ENCODE measurements at regions not wholly inside any gene's neighbourhood (a gene's known extent, or its start where the extent isn't known, plus 50 kb on each side); places are given as distances from the start of the nearest gene placed in this dataset.

- H3K27me3 Mint-ChIP-seq = no peaks in the 10 kb centered on the region
- ChIA-PET POLR2A (interaction anchor here (2.0 to 8.0 kb wide), 3 partner anchors 17 to 50 kb away, joined by 7 to 202 read pairs (median 109); a partner anchor contains a TSS), CTCF (interaction anchor here (1.1 to 1.8 kb wide), 3 partner anchors 9 to 20 kb away, joined by 3 to 10 read pairs (median 9); a partner anchor contains a TSS)
- no peaks in the 10 kb centered on the region for H3K9me3 Mint-ChIP-seq
- peaks cover 2% of the 10 kb centered on the region for H3K36me3 Mint-ChIP-seq
- no peak for DNase-seq
- H3K27ac Mint-ChIP-seq = peak overlapping the region; percentile 43
- peaks cover 33% of the 10 kb centered on the region for H3K4me1 Mint-ChIP-seq (ENCODE audit: low read depth)
- H3K4me3 Mint-ChIP-seq = no peak overlapping the region
- intact Hi-C loops (cut with micrococcal nuclease) = loop anchor here (1.0 to 10.0 kb wide), 9 partner anchors 8 to 390 kb away; partner anchors contain the start of genes BTN3A3 and HMGN4
These were observed 87.8 kb downstream of the HFE start for GRCh38 chr6:26175033-26175427.

DNA sequence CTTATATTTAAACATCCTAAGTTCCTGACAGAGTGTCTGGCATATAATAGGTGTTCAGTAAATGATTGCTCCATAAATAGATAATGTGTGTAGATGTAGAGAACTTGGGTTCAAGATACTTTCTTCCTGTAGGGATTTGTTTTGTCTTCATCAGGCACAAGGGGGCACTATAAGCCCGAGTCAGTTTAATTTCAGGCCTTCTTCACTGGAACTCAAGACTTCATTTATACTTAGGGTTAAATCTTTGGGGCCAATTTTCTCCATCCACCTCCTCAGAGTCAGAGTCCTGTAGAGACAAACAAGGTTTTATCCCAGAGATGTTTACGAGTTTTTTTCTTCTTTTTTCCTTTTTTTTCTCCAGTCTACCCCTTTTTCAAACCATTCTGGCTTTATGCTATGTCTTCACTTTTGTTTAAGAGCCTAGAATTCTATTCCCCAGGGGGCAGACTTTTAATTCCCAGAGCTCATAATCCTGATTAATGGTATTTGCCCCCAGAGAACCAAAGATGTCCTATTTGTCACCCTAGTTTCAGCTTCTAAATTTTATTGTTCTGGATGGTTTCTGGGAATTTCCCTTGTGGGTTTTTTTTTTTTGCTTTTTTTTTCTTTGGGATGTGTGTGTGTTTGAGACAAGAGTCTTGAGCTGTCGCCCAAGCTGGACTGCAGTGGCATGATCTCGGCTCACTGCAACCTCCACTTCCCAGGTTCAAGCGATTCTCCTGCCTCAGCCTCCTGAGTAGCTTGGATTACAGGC lies 88.4 kb downstream of the HFE start:
- Mint-ChIP-seq H3K4me1 (ENCODE audit: low read depth) (peaks cover 31% of the 10 kb centered on the region), H3K4me3 (peak overlapping the region; percentile 24), H3K27me3 (no peaks in the 10 kb centered on the region), H3K27ac (peak overlapping the region; percentile 43), H3K36me3 (peaks cover 2% of the 10 kb centered on the region), H3K9me3 (no peaks in the 10 kb centered on the region)
- ChIA-PET CTCF (interaction anchor here (0.7 to 2.0 kb wide), 8 partner anchors 8 to 378 kb away, joined by 3 to 12 read pairs (median 4); a partner anchor contains a TSS), POLR2A (interaction anchor here (0.7 to 2.2 kb wide), 4 partner anchors 12 to 50 kb away, joined by 3 to 9 read pairs (median 5); a partner anchor contains a TSS)
- intact Hi-C loops (cut with micrococcal nuclease) = loop anchor here (1.0 to 10.0 kb wide), 9 partner anchors 8 to 389 kb away; partner anchors contain the start of genes BTN3A3 and HMGN4
- DNase-seq = peak; percentile 63

DNA sequence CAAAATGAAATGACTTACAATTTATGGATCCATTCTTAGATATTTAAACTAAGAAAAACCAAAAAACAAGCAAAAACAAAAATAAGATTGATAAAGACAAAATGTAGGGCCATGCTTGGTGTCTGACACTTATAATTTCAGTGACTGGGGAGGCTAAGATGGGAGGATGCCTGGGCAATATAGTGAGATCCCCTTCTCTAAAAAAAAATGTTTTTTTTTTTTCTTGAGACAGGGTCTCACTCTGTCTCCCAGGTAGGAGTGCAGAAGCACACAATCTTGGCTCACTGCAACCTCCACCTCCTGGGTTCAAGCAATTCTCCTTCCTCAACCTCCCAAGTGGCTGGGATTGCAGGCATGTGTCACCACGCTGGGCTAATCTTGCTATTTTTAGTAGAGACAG lies 92.4 kb downstream of the HFE start:
- no peak for DNase-seq
- POLR2A ChIA-PET = interaction anchor here (1.0 to 1.8 kb wide), 4 partner anchors 21 to 56 kb away, joined by 3 to 5 read pairs (median 4); a partner anchor contains a TSS
- intact Hi-C loops (cut with micrococcal nuclease) = loop anchor here (5.0 to 10.0 kb wide), 4 partner anchors 143 to 385 kb away; partner anchors contain the start of genes BTN3A3 and HMGN4
- CTCF ChIA-PET = interaction anchor here (0.7 to 0.8 kb wide), 2 partner anchors 282 to 416 kb away, joined by 3 to 4 read pairs; no protein-coding TSS in a partner anchor
- Mint-ChIP-seq H3K9me3 (no peaks in the 10 kb centered on the region), H3K27ac (no peak overlapping the region), H3K4me1 (ENCODE audit: low read depth) (peaks cover 36% of the 10 kb centered on the region), H3K27me3 (no peaks in the 10 kb centered on the region), H3K36me3 (no peaks in the 10 kb centered on the region), H3K4me3 (no peak overlapping the region)

GRCh38 chr6:26180346-26180745 lies 93.1 kb downstream of the HFE start:
- ChIA-PET POLR2A (interaction anchor here (1.0 to 1.8 kb wide), 2 partner anchors 8 to 56 kb away, joined by 4 read pairs; a partner anchor contains a TSS), CTCF (no interaction called here)
- DNase-seq = no peak
- no peaks in the 10 kb centered on the region for H3K27me3 Mint-ChIP-seq
- no peaks in the 10 kb centered on the region for H3K36me3 Mint-ChIP-seq
- H3K27ac Mint-ChIP-seq = peak overlapping the region; percentile 6
- intact Hi-C loops (cut with micrococcal nuclease) = loop anchor here (5.0 kb wide), 1 partner anchor 142 kb away; no protein-coding TSS in a partner anchor
- peaks cover 39% of the 10 kb centered on the region for H3K4me1 Mint-ChIP-seq (ENCODE audit: low read depth)
- no peaks in the 10 kb centered on the region for H3K9me3 Mint-ChIP-seq
- no peak overlapping the region for H3K4me3 Mint-ChIP-seq

- H3K27me3 Mint-ChIP-seq = no peaks in the 10 kb centered on the region
- no peaks in the 10 kb centered on the region for H3K9me3 Mint-ChIP-seq
- intact Hi-C loops (cut with micrococcal nuclease) = loop anchor here (1.0 to 5.0 kb wide), 3 partner anchors 8 to 139 kb away; no protein-coding TSS in a partner anchor
- H3K4me3 Mint-ChIP-seq = peak overlapping the region; percentile 85
- ChIA-PET POLR2A (interaction anchor here (0.6 to 10.6 kb wide), 14 partner anchors 10 to 964 kb away, joined by 3 to 258 read pairs (median 14); a partner anchor contains a TSS), CTCF (interaction anchor here (0.8 to 2.2 kb wide), 10 partner anchors 9 to 413 kb away, joined by 3 to 20 read pairs (median 6); a partner anchor contains a TSS)
- DNase-seq = no peak
- H3K4me1 Mint-ChIP-seq (ENCODE audit: low read depth) = peaks cover 37% of the 10 kb centered on the region
- H3K27ac Mint-ChIP-seq = peak overlapping the region; percentile 95
- H3K36me3 Mint-ChIP-seq = no peaks in the 10 kb centered on the region
These were observed 96.0 kb downstream of the HFE start for GRCh38 chr6:26183237-26183580.

DNA sequence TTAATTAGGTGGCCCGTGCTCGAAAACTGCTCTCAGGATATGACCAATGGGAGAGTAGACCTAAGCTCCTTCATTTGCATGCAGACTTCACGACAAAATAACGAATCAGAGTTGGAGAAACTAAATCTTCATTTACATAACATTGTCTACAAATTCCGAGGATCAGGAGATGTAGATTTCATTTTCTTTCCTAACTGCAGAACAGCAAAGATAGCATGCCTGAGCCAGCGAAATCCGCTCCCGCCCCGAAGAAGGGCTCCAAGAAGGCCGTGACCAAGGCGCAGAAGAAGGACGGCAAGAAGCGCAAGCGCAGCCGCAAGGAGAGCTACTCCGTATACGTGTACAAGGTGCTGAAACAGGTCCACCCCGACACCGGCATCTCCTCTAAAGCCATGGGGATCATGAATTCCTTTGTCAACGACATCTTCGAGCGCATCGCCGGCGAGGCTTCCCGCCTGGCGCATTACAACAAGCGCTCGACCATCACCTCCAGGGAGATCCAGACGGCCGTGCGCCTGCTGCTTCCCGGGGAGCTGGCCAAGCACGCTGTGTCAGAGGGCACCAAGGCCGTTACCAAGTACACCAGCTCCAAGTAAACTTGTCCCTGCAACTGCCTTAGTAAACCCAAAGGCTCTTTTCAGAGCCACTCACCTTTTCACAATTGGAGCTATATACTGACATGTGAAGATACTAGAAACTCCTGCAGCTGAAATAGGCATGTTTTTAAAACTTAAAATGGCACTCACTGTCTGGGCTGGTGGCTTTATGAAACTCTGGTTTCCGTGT lies 96.5 kb downstream of the HFE start:
- Mint-ChIP-seq H3K4me3 (peak overlapping the region; percentile 85), H3K4me1 (ENCODE audit: low read depth) (peaks cover 37% of the 10 kb centered on the region), H3K27ac (peak overlapping the region; percentile 95), H3K36me3 (no peaks in the 10 kb centered on the region), H3K9me3 (no peaks in the 10 kb centered on the region), H3K27me3 (peaks cover under 1% of the 10 kb centered on the region)
- intact Hi-C loops (cut with micrococcal nuclease) = loop anchor here (1.0 to 5.0 kb wide), 3 partner anchors 8 to 139 kb away; no protein-coding TSS in a partner anchor
- peak; percentile 80 for DNase-seq
- ChIA-PET POLR2A (interaction anchor here (0.9 to 10.6 kb wide), 12 partner anchors 11 to 963 kb away, joined by 3 to 258 read pairs (median 19); a partner anchor contains a TSS), CTCF (interaction anchor here (0.6 to 2.2 kb wide), 12 partner anchors 8 to 954 kb away, joined by 3 to 20 read pairs (median 4); a partner anchor contains a TSS)

DNA sequence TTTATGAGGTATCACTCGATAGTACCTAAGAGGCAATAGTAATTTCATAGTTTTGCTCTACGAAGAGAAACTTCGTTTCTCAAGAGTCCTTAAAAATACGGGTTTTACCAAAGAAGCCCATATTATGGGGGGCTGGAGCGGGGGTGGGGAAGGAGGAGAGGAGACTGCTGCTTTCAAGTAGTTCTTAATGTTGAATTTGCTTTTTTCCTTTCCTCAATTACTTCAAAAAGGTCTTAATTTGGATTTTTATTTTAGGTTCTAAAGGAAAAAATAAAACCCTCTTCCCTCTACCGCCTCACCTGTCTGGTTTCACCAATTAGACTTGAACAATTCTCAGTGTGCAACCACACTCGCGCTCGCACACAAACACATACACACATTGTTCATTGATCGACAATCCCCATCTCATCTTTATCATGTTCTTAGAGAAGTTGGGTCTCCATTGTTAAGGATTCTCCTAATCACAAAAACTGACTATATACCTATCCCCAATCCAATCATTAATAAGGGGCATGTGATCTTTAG lies 97.2 kb downstream of the HFE start:
- intact Hi-C loops (cut with micrococcal nuclease) = loop anchor here (5.0 kb wide), 1 partner anchor 138 kb away; no protein-coding TSS in a partner anchor
- DNase-seq = no peak
- H3K9me3 Mint-ChIP-seq = no peaks in the 10 kb centered on the region
- H3K4me1 Mint-ChIP-seq (ENCODE audit: low read depth) = peaks cover 40% of the 10 kb centered on the region
- peak overlapping the region; percentile 85 for H3K4me3 Mint-ChIP-seq
- H3K27me3 Mint-ChIP-seq = peaks cover 3% of the 10 kb centered on the region
- peaks cover 2% of the 10 kb centered on the region for H3K36me3 Mint-ChIP-seq
- peak overlapping the region; percentile 95 for H3K27ac Mint-ChIP-seq
- POLR2A ChIA-PET = interaction anchor here (1.3 to 10.6 kb wide), 11 partner anchors 11 to 948 kb away, joined by 5 to 258 read pairs (median 32); a partner anchor contains a TSS
- CTCF ChIA-PET = interaction anchor here (0.6 to 2.2 kb wide), 6 partner anchors 9 to 954 kb away, joined by 3 to 14 read pairs (median 4); a partner anchor contains a TSS

- CTCF ChIA-PET = no interaction called here
These were observed 97.8 kb downstream of the HFE start for GRCh38 chr6:26185004-26185403.

DNA sequence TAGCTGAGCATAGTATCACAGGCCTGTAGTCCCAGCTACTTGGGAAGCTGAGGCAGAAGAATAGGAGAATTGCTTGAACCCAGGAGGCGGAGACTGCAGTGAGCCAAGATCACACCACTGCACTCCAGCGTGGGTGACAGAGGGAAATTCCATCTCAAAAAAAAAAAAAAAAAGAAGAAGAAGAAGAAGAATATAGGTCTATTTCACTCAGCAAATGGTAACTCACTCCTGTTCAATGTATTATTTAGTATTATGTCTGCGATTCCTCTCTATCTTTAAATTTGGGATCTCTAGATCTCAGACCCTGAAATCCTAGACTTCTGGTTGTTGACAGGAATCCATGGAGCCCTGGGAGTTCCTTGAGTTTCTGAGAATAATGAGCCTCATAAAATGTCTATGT lies 98.6 kb downstream of the HFE start:
- H3K4me1 Mint-ChIP-seq (ENCODE audit: low read depth) = peaks cover 38% of the 10 kb centered on the region
- H3K36me3 Mint-ChIP-seq = peaks cover 2% of the 10 kb centered on the region
- H3K27ac Mint-ChIP-seq = no peak overlapping the region
- POLR2A ChIA-PET = interaction anchor here (0.6 to 10.6 kb wide), 4 partner anchors 11 to 48 kb away, joined by 4 to 258 read pairs (median 42); a partner anchor contains a TSS
- H3K27me3 Mint-ChIP-seq = peaks cover 3% of the 10 kb centered on the region
- intact Hi-C loops (cut with micrococcal nuclease) = no loop called here
- no peak for DNase-seq
- CTCF ChIA-PET = no interaction called here
- H3K4me3 Mint-ChIP-seq = no peak overlapping the region
- no peaks in the 10 kb centered on the region for H3K9me3 Mint-ChIP-seq

More at GRCh38 chr6:26185004-26185403, 97.8 kb downstream of the HFE start:
- H3K4me3 Mint-ChIP-seq = no peak overlapping the region
- peaks cover 43% of the 10 kb centered on the region for H3K4me1 Mint-ChIP-seq (ENCODE audit: low read depth)
- peaks cover 2% of the 10 kb centered on the region for H3K36me3 Mint-ChIP-seq
- intact Hi-C loops (cut with micrococcal nuclease) = no loop called here
- peak overlapping the region; percentile 95 for H3K27ac Mint-ChIP-seq
- peaks cover 3% of the 10 kb centered on the region for H3K27me3 Mint-ChIP-seq
- POLR2A ChIA-PET = interaction anchor here (1.3 to 10.6 kb wide), 6 partner anchors 12 to 60 kb away, joined by 4 to 258 read pairs (median 38); a partner anchor contains a TSS
- DNase-seq = no peak
- no peaks in the 10 kb centered on the region for H3K9me3 Mint-ChIP-seq

DNA sequence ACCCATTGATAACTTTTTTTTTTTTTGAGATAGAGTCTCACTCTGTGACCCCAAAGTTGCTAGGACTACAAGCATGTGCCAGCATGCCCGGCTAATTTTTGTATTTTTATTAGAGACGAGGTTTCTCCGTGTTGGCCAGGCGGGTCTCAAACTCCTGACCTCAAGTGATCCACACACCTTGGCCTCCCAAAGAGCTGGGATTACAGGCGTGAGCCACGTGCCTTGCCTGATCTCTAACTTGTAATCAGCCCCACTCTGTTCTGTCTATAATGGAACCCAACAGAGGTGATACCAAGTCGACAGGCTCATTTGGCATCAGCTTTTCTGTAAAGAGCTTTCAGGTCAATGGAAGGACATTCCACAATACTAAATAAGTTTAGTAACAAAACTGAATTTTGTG lies 99.4 kb downstream of the HFE start:
- Mint-ChIP-seq H3K4me1 (ENCODE audit: low read depth) (peaks cover 32% of the 10 kb centered on the region), H3K27ac (peak overlapping the region; percentile 12), H3K27me3 (peaks cover 3% of the 10 kb centered on the region), H3K36me3 (peaks cover 2% of the 10 kb centered on the region), H3K9me3 (no peaks in the 10 kb centered on the region), H3K4me3 (no peak overlapping the region)
- intact Hi-C loops (cut with micrococcal nuclease) = no loop called here
- POLR2A ChIA-PET = interaction anchor here (0.6 to 10.6 kb wide), 8 partner anchors 10 to 85 kb away, joined by 3 to 258 read pairs (median 15); a partner anchor contains a TSS
- CTCF ChIA-PET = no interaction called here
- DNase-seq = no peak

DNA sequence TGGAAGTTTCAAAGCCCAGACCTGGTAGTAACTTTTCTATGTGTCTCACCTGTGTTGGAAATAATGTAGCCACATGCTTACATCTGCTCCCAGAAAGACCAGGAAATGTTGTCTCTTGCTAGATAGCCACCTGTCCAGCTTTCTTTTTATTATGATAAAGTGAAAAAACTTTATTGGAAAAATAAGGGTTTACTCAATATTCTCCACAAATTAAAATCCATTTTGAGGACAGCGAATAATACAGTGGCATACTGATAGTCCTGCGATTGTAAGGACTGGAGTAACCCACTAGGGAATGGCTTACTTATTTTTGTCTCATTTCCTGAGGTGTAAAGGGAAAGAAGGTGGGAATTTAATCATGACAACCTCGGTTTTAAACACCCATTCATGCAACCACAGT lies 100.1 kb downstream of the HFE start:
- H3K36me3 Mint-ChIP-seq = peaks cover 2% of the 10 kb centered on the region
- H3K9me3 Mint-ChIP-seq = no peaks in the 10 kb centered on the region
- H3K27ac Mint-ChIP-seq = peak overlapping the region; percentile 12
- H3K4me1 Mint-ChIP-seq (ENCODE audit: low read depth) = peaks cover 32% of the 10 kb centered on the region
- ChIA-PET POLR2A (interaction anchor here (1.1 to 10.6 kb wide), 7 partner anchors 10 to 84 kb away, joined by 3 to 258 read pairs (median 24); a partner anchor contains a TSS), CTCF (interaction anchor here (1.2 to 2.2 kb wide), 2 partner anchors 11 to 13 kb away, joined by 4 to 12 read pairs; no protein-coding TSS in a partner anchor)
- intact Hi-C loops (cut with micrococcal nuclease) = no loop called here
- peaks cover 3% of the 10 kb centered on the region for H3K27me3 Mint-ChIP-seq
- no peak for DNase-seq
- H3K4me3 Mint-ChIP-seq = no peak overlapping the region
